ENCODE measurements at regions not wholly inside any gene's neighbourhood (a gene's known extent, or its start where the extent isn't known, plus 50 kb on each side); places are given as distances from the start of the nearest gene placed in this dataset.

- TF ChIP-seq, protein P1, sequence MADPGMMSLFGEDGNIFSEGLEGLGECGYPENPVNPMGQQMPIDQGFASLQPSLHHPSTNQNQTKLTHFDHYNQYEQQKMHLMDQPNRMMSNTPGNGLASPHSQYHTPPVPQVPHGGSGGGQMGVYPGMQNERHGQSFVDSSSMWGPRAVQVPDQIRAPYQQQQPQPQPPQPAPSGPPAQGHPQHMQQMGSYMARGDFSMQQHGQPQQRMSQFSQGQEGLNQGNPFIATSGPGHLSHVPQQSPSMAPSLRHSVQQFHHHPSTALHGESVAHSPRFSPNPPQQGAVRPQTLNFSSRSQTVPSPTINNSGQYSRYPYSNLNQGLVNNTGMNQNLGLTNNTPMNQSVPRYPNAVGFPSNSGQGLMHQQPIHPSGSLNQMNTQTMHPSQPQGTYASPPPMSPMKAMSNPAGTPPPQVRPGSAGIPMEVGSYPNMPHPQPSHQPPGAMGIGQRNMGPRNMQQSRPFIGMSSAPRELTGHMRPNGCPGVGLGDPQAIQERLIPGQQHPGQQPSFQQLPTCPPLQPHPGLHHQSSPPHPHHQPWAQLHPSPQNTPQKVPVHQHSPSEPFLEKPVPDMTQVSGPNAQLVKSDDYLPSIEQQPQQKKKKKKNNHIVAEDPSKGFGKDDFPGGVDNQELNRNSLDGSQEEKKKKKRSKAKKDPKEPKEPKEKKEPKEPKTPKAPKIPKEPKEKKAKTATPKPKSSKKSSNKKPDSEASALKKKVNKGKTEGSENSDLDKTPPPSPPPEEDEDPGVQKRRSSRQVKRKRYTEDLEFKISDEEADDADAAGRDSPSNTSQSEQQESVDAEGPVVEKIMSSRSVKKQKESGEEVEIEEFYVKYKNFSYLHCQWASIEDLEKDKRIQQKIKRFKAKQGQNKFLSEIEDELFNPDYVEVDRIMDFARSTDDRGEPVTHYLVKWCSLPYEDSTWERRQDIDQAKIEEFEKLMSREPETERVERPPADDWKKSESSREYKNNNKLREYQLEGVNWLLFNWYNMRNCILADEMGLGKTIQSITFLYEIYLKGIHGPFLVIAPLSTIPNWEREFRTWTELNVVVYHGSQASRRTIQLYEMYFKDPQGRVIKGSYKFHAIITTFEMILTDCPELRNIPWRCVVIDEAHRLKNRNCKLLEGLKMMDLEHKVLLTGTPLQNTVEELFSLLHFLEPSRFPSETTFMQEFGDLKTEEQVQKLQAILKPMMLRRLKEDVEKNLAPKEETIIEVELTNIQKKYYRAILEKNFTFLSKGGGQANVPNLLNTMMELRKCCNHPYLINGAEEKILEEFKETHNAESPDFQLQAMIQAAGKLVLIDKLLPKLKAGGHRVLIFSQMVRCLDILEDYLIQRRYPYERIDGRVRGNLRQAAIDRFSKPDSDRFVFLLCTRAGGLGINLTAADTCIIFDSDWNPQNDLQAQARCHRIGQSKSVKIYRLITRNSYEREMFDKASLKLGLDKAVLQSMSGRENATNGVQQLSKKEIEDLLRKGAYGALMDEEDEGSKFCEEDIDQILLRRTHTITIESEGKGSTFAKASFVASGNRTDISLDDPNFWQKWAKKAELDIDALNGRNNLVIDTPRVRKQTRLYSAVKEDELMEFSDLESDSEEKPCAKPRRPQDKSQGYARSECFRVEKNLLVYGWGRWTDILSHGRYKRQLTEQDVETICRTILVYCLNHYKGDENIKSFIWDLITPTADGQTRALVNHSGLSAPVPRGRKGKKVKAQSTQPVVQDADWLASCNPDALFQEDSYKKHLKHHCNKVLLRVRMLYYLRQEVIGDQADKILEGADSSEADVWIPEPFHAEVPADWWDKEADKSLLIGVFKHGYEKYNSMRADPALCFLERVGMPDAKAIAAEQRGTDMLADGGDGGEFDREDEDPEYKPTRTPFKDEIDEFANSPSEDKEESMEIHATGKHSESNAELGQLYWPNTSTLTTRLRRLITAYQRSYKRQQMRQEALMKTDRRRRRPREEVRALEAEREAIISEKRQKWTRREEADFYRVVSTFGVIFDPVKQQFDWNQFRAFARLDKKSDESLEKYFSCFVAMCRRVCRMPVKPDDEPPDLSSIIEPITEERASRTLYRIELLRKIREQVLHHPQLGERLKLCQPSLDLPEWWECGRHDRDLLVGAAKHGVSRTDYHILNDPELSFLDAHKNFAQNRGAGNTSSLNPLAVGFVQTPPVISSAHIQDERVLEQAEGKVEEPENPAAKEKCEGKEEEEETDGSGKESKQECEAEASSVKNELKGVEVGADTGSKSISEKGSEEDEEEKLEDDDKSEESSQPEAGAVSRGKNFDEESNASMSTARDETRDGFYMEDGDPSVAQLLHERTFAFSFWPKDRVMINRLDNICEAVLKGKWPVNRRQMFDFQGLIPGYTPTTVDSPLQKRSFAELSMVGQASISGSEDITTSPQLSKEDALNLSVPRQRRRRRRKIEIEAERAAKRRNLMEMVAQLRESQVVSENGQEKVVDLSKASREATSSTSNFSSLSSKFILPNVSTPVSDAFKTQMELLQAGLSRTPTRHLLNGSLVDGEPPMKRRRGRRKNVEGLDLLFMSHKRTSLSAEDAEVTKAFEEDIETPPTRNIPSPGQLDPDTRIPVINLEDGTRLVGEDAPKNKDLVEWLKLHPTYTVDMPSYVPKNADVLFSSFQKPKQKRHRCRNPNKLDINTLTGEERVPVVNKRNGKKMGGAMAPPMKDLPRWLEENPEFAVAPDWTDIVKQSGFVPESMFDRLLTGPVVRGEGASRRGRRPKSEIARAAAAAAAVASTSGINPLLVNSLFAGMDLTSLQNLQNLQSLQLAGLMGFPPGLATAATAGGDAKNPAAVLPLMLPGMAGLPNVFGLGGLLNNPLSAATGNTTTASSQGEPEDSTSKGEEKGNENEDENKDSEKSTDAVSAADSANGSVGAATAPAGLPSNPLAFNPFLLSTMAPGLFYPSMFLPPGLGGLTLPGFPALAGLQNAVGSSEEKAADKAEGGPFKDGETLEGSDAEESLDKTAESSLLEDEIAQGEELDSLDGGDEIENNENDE (IDR thresholded peaks at IDR 0.05; ENCODE audit: low read depth, low read length) = no peak
- no peak for TF ChIP-seq MTA3 (IDR thresholded peaks at IDR 0.05; ENCODE audit: borderline replicate concordance)
- no peak for TF ChIP-seq ZNF551 (CRISPR knock-in tag; IDR thresholded peaks at IDR 0.05)
- no peak for TF ChIP-seq RBM39 (optimal IDR thresholded peaks at IDR 0.05; ENCODE audit: low read depth, low read length)
- TF ChIP-seq ZFPM2 (CRISPR knock-in tag; IDR thresholded peaks at IDR 0.05) = no peak
- no peak for TF ChIP-seq E2F3 (CRISPR knock-in tag; IDR thresholded peaks at IDR 0.05)
- TF ChIP-seq, protein P2, sequence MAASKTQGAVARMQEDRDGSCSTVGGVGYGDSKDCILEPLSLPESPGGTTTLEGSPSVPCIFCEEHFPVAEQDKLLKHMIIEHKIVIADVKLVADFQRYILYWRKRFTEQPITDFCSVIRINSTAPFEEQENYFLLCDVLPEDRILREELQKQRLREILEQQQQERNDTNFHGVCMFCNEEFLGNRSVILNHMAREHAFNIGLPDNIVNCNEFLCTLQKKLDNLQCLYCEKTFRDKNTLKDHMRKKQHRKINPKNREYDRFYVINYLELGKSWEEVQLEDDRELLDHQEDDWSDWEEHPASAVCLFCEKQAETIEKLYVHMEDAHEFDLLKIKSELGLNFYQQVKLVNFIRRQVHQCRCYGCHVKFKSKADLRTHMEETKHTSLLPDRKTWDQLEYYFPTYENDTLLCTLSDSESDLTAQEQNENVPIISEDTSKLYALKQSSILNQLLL (CRISPR knock-in tag; IDR thresholded peaks at IDR 0.05; ENCODE audit: borderline replicate concordance) = no peak
- TF ChIP-seq SIN3A (IDR thresholded peaks at IDR 0.05; ENCODE audit: borderline replicate concordance in 2 of 2, control insufficient read depth in 1 of 2, low read depth in 2 of 2, low read length in 2 of 2) = no peak
- no peak for TF ChIP-seq CHD2 (IDR thresholded peaks at IDR 0.05; ENCODE audit: low read depth, low read length)
- TF ChIP-seq CCAR2 (IDR thresholded peaks at IDR 0.05; ENCODE audit: low read depth, low read length) = no peak
- TF ChIP-seq, protein P3, sequence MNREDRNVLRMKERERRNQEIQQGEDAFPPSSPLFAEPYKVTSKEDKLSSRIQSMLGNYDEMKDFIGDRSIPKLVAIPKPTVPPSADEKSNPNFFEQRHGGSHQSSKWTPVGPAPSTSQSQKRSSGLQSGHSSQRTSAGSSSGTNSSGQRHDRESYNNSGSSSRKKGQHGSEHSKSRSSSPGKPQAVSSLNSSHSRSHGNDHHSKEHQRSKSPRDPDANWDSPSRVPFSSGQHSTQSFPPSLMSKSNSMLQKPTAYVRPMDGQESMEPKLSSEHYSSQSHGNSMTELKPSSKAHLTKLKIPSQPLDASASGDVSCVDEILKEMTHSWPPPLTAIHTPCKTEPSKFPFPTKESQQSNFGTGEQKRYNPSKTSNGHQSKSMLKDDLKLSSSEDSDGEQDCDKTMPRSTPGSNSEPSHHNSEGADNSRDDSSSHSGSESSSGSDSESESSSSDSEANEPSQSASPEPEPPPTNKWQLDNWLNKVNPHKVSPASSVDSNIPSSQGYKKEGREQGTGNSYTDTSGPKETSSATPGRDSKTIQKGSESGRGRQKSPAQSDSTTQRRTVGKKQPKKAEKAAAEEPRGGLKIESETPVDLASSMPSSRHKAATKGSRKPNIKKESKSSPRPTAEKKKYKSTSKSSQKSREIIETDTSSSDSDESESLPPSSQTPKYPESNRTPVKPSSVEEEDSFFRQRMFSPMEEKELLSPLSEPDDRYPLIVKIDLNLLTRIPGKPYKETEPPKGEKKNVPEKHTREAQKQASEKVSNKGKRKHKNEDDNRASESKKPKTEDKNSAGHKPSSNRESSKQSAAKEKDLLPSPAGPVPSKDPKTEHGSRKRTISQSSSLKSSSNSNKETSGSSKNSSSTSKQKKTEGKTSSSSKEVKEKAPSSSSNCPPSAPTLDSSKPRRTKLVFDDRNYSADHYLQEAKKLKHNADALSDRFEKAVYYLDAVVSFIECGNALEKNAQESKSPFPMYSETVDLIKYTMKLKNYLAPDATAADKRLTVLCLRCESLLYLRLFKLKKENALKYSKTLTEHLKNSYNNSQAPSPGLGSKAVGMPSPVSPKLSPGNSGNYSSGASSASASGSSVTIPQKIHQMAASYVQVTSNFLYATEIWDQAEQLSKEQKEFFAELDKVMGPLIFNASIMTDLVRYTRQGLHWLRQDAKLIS (CRISPR knock-in tag; IDR thresholded peaks at IDR 0.05) = no peak
- TF ChIP-seq POLR3G (IDR thresholded peaks at IDR 0.05; ENCODE audit: extremely low read depth, insufficient read length, insufficient replicate concordance) = no peak
Measured at GRCh38 chr12:98232753-98233390, 282.5 kb upstream of the TMPO start (continued).

Measured in K562 (cell line).